HG03103 (cell line): ENCODE measurements at regions not wholly inside any gene's neighbourhood (a gene's known extent, or its start where the extent isn't known, plus 50 kb on each side); places are given as distances from the start of the nearest gene placed in this dataset.
"Not testable (repeated sequence)": the region's sequence is repeated elsewhere in the genome, so short reads cannot be mapped to it uniquely, and the experiment has no call there.

Experiments
- ATAC-seq: cut with Tn5 transposase; IDR thresholded peaks from one replicate; pipeline ENCODE4 v1.9.1; 2021; ENCODE audit warnings: low read depth; ENCODE audit not compliant: unreplicated experiment

- ATAC-seq, result no peak
Measured at GRCh38 chr10:131576341-131577177, 265.0 kb upstream of the TCERG1L start.

GRCh38 chr10:131577178-131577555 is 265.6 kb upstream of the TCERG1L start:
- ATAC-seq, result no peak

DNA sequence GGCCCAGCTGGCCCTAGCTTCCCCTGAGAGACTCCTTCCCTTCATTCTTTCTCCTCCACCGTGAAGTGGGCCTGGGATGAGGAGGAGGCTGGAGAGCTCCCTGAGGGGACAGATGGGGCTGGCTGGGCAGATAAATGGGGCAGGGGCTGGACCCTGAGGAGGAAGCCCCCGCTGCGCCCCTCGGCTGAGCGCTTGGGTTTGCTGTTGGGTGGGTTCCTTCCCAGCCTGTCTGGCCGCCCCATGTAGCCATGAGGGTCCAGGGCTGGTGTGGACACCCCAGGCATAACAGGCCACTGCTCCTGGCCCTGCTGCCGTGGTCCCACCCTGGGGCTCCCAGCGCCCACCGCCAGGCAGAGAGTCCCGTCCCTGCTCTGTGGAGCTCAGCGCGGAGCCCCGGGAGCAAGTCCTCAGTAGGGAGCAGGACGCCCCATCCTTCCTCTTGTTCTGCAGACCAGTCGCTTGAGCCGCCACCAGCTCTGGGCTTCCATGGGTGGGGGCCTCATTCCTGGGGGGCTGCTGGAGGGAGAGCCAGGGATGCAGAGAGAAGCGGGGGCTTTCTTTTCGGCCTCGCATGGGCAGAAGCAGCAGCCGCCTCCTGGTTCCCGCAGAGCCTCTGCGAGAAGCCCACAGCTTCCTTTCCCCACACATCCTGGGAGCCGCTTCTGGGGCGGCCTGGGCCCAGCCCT is 266.4 kb upstream of the TCERG1L start:
- no peak for ATAC-seq

GRCh38 chr10:131578472-131578970 is 267.0 kb upstream of the TCERG1L start:
- no peak for ATAC-seq

DNA sequence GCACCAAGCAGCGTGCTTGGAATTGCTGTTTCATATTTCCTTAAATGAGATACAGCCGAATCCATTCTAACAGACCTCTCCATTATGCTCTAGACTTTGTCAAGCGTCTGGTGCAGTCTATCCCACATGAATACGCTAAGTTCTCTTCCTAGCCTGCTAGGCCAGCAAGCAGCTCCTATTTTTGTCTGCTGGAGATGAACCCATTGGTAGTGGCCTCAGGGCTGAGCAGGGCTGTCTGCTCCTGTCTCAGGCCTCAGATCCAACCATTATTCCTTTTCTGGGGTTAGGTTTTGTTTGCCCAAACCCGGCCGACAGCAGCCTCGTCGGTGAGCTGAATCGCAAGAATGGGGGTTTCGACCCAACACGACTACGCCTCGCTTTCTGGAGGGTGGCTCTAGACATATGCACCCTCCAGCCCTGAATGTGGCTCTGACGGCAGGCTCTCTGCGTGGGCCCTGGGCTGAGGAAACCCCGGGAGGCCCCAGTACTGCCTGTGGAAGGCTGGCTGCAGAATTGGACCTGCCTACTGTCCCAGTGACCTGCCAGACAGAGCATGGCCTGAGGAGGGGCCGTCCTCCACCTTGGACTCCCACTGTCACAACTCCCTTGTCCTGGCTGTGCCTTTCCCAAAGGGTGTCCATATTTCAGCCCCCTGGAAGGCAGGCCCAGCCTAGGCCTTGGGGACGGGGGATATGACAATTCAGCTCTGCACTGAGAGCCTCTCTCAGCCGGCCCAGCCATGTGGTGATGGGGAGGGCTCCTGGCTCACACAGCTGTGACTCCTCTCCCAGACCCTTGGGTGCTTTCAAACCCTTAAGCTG is 267.9 kb upstream of the TCERG1L start:
- no peak for ATAC-seq

DNA sequence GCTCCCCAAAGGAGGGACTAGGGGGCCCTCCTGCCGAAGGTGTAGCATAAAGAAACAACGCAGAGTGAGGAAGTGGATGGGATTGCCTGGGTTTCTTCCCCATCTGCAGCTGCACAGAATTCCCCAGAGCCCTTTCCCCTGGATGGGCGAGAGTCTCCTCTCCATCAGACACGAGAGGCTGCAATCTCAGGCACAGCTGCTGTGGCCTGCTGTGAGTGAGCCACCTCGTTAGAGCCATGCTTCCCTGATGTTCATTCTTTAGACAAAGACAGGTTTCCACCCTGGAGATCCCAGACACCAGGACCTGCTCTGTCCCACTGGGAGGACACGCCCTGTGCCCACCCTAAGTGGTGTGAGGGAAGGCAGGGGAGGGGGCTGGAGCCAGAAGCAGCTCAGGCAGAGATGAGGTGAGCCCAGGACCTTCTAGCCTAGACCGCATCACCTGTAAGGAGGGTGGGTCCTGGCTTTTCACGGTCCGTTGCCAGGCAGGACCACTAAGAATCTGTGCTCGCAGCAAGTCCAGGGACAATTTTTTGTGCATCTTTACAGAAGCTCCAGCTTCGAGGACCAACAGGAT is 268.6 kb upstream of the TCERG1L start:
- ATAC-seq, result no peak

- ATAC-seq, result no peak
Measured at GRCh38 chr10:131580674-131581073, 269.2 kb upstream of the TCERG1L start.

GRCh38 chr10:131581547-131581946 is 270.0 kb upstream of the TCERG1L start:
- not testable (repeated sequence) for ATAC-seq

DNA sequence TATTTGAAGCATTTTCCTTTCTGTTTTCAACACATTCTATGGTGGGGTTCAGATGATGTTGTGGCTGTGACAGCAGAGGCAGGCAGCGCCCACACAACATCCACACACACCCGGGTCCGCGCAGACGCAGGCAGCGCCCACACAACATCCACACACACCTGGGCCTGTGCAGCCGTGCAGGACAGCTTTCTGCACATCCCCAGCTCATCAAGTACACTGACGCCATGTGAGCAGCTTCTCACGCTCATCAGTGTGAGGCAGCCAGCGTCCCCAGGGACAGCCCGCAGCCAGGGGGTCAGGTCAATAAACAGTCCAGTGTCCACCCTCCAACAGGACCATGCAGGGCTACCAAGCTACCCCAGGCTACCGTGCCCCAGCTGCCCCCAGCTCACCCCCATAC is 272.8 kb upstream of the TCERG1L start:
- no peak for ATAC-seq

DNA sequence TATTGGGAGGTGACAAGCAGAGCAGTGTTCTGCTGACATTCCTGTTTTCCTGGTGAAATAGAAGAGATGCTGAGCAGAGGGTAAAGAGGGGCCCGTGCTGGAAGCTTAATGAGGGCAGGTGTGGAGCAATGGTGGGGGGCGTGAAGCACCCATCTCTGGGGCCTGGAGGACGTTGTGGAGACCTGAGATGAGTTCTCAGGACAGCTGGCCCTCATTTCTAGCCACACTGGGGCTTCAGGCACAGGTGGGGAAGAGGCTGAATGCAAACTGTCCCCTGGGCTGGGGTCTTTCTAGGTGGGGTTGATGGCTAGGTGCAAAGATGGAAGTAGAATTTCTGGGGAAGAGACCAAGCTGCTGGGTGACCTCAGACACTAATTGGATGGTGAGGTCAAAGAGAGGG is 274.2 kb upstream of the TCERG1L start:
- ATAC-seq, result no peak

GRCh38 chr10:131586958-131587357 is 275.4 kb upstream of the TCERG1L start:
- ATAC-seq, result no peak

DNA sequence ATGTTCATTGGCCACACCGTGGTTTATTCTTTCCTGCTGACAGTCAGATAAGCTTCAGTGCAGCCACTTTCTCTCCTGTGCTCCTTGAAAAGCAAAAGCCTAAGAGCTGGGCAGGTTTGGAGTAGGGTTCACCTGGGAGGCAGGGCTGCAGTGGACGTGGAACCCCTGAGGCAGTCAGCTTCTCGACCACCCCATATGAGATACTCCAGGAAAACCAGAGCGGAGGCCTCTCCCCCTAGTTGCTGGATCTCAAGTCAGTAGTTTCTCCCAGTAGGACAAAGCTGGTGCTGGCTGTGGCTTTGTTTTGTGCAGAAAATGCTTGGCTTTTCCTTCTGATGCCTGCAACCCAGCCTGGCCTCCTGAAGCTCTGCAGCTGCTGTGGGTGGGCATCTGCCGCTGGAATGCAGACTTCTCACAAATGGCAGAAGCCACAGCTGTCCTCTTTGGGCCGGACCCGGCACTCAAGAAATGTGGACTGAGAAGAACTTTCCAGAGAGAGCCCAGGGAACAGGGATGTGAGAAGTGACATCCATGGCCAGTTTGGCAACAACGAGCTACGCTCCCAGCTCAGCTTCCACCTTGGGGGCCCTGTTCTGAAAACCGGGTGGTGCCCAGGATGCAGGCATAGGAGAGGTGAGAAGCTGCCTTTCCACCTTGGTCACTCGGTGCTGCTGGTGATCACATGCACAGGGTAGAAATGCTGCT is 276.6 kb upstream of the TCERG1L start:
- ATAC-seq, result no peak

GRCh38 chr10:131588704-131589220 is 277.2 kb upstream of the TCERG1L start:
- no peak for ATAC-seq

DNA sequence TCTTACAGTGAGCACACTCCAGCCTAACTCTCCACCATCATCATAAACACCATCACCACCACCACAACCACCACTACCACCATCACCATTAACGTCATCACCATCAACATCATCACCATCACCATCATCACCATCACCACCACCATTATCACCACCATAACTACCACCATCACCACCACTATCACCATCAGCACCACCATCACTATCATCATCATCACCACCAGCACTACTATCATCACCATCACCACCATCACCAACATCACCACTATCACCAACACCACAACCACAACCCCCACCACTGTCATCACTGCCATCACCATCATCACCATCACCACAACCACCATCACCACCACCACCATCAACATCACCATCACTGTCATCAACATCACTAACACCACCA is 279.0 kb upstream of the TCERG1L start:
- ATAC-seq, result no peak

GRCh38 chr10:131591936-131592335 is 280.4 kb upstream of the TCERG1L start:
- no peak for ATAC-seq

GRCh38 chr10:131609176-131609575 is 291.6 kb upstream of the PPP2R2D start:
- ATAC-seq, result no peak

DNA sequence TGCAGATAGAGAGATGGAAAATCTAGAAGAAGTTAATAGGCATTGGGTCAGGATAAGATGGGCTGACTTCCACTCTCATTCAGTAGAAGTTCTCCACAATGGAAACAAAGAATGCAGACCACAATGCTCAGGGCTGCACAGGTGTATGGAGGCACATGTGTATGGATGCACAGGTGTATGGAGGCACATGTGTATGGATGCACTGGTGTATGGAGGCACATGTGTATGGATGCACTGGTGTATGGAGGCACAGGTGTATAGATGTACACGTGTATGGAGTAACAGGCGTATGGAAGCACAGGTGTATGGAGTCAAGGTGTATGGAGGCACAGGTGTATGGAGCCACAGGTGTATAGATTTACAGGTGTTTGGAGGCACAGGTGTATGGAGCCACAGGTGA is 285.7 kb upstream of the PPP2R2D start:
- ATAC-seq, result no peak

DNA sequence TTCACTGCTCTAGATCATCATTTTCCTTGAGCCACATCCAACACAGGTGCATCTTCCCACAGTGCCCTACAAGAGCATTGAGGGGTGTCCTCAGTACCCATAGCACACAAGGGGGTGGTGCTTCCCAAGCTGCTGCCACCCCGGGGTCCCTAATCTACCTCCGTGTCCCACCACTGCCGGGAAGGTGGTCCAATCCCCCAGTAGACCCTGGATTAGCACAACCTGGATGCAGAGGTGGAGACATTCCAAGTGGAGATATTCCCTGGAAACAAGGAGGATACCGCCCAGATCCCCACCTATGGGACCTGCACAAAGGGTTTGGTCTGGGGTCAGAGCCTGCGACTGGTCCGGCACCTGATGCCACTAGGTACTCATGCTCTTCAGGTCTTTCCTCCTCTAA is 284.8 kb upstream of the PPP2R2D start:
- ATAC-seq, result no peak

DNA sequence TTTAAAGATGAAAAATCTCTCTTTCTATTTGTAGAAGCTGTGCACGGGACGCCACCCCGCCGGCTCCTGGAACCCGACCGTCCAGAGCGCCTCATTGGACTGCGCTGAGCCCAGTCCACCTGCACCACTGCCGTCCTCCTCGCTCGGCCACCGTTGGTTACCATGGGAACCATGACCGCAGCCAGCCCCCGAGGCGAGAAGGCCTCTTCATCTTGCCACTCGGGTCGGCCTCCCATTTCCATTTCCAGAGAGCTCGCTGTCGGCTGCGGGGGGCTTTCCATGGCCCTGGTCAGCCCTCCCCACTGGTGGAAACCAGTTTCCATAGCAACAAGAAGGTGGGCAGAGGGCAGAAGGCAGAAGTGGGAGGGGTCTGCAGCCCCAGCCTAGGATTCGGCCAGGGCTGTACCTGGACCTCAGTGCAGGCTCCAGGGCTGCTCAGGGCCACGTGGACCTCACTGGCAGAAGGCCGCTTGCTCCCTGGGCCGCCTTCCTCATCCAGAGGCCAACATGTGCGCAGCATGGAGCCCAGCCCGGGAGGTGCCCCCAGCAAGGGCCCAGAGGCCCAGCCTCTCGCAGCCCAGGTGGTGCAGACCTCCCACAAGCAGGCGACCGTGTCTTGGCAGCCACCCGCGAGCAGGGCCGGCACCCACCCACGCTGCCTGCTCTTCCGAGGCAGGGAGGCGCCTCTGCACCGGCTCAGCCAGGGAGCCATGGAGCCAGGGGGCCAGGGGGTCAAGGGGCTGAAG is 283.5 kb upstream of the PPP2R2D start:
- ATAC-seq, result no peak
